Epithelial cell of esophagus (primary cell): ENCODE measurements at regions not wholly inside any gene's neighbourhood (a gene's known extent, or its start where the extent isn't known, plus 50 kb on each side); places are given as distances from the start of the nearest gene placed in this dataset.
A peak's percentile ranks its signal among the peaks of the same experiment; 100 is the strongest.
"Not testable (repeated sequence)": the region's sequence is repeated elsewhere in the genome, so short reads cannot be mapped to it uniquely, and the experiment has no call there.

Source experiments
- DNase-seq: peaks from one replicate; pipeline ENCODE4 v3.0.0; 2010; ENCODE audit warnings: low read depth
- H3K4me3 ChIP-seq: 2 replicates; pipeline ENCODE4 v1.5.1; 2011; ENCODE audit warnings: mild to moderate bottlenecking, low read length, control low read depth
- CTCF ChIP-seq: IDR thresholded peaks from 2 replicates; pipeline ENCODE4 v1.5.1; 2011; ENCODE audit warnings: low read depth, mild to moderate bottlenecking, low read length, control low read depth, inconsistent platforms; ENCODE audit not compliant: insufficient read depth; ENCODE audit errors: missing control alignments

DNA sequence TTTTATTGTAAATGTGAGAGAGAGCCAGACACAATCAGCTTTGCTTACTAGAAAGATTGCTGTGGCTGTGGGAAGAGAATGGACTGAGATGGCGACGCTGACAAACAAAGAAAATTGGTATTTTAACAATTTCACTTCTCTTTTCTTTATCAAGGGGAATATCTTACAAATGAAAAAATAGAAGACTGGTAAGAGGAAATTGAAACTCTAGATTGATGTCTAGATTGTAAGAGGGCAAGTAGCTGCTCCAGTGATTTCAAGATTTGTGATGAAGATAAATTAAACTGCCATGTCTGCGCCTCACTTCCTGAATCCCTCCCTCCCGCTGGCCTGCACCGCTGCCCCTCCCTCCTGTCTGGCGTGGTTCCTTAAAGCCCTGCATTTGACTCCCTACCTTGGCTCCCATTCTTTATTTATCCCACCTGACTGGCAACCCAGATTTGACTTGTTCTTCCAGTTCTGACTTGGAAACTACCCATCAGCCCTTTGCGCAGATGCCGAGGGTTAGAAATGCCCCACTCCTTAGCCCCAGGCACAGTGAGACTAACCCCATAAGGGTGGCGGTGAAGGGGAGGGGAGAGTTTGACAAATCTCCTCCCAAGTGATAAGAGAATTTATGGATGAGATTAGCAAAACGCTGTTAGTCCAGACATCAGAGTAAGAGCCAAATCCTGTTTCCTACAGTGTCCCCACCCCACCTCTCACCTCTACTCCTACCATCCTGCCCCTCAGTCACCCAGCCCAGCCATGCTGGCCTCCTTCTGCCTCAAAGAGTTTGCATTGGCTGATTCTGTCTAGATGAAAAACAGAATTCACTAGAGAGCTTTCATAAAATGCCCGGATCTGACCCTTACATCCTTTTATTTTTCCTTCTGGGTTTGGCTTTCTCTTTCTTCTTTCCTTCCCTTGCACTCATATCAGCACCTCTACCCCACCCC is 125.3 kb upstream of the ATF7IP start:
- H3K4me3 ChIP-seq, result no peak overlapping the region
- DNase-seq, result peak; percentile 76
- no peak for TF ChIP-seq CTCF

DNA sequence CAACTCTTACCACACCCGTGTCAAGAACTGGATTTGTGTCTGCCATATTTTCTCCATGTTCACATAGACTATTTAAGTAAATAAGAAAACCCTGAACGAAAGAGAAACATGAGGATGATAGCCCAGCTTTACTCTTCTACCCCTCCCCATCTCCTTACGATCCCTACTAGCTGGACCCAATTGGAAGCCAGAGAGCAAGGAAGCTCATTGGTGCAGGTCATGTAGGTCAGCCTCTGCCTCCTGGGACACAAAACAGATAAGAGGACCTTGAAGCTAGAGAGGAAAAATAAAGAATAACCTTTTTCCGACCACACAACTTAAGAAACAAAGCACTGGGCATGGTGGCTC is 124.6 kb upstream of the ATF7IP start:
- H3K4me3 ChIP-seq, result no peak overlapping the region
- no peak for TF ChIP-seq CTCF
- DNase-seq, result no peak

- DNase-seq, H3K4me3 ChIP-seq: not testable (repeated sequence)
Measured at GRCh38 chr12:14242825-14243224, 122.7 kb upstream of the ATF7IP start.

DNA sequence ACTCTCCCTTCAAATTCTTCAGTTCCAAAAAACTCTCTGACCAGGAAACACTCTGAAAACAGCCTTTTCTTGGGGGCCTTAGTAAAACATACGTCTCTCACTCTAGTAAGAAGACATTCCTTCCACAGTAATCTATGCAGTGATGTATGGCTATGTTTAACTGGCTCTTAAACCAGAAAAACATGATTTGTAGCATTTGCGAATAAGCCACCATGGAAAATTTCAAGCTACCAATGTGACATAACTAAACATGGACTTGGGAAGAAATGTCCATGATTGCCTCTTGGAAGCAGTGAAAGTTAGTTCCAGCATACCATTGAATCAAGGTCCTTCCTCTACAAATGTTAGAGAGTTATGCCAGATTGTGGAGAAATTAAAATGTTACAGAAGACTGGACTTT is 121.5 kb upstream of the ATF7IP start:
- TF ChIP-seq CTCF, result no peak
- DNase-seq, result no peak
- H3K4me3 ChIP-seq, result no peak overlapping the region

GRCh38 chr12:14244876-14245669 is 120.4 kb upstream of the ATF7IP start:
- no peak for DNase-seq
- no peak overlapping the region for H3K4me3 ChIP-seq
- TF ChIP-seq CTCF, result no peak

DNA sequence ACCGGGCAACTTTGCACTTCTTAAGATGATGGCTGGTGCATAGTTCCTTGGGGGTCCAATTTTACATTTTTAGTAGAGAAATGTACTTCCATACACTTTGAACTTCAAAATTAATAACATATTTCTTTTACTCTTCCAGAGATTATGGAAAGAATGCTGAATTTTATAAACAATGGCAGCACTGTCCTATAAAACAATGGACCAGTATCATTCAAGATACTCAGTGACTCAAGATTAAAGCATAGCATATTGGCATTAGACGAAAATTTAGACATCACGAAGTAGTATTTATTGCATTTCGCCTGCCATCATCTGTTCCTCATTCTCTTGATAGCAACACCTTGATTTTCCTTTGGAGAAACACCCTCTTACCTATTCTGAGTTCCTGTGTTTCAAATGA is 118.3 kb upstream of the ATF7IP start:
- DNase-seq, result no peak
- H3K4me3 ChIP-seq, result no peak overlapping the region
- no peak for TF ChIP-seq CTCF

DNA sequence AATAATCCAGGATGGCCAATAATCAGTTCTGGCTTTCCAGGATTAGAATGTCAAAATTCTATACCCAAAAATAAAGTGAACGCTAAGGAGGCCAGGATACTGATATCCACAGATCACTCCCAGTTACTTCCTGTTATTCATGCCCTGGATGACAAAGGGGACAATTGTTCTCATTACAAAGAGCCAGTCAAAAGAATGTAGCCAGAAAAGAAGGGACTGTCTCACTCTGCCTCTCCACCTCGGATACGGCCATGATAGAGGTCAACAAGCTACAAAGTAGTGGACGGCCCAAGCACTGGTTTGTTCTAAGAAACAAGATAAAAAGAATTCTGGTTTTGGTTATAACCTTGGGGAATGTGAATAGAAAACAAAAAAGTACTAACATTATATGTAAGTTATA is 116.1 kb upstream of the ATF7IP start:
- H3K4me3 ChIP-seq, result no peak overlapping the region
- no peak for TF ChIP-seq CTCF
- no peak for DNase-seq
